Dermis blood vessel endothelial cell (primary cell): ENCODE measurements at regions not wholly inside any gene's neighbourhood (a gene's known extent, or its start where the extent isn't known, plus 50 kb on each side); places are given as distances from the start of the nearest gene placed in this dataset.
"Not testable (repeated sequence)": the region's sequence is repeated elsewhere in the genome, so short reads cannot be mapped to it uniquely, and the experiment has no call there.

ENCODE experiments used
- DNase-seq: peaks from one replicate; pipeline ENCODE4 v3.0.0; 2010

GRCh38 chr11:93902921-93903320 is 52.5 kb upstream of the VSTM5 start:
- no peak for DNase-seq

GRCh38 chr11:93903989-93904388 is 53.6 kb upstream of the VSTM5 start:
- DNase-seq: no peak

- DNase-seq: no peak
These were observed 54.3 kb upstream of the VSTM5 start for GRCh38 chr11:93904716-93905115.

- DNase-seq: no peak
These were observed 55.0 kb upstream of the VSTM5 start for GRCh38 chr11:93905384-93905783.

GRCh38 chr11:93906486-93906885 is 56.1 kb upstream of the VSTM5 start:
- no peak for DNase-seq

GRCh38 chr11:93907901-93908300 is 57.5 kb upstream of the VSTM5 start:
- no peak for DNase-seq

- DNase-seq: no peak
These were observed 58.3 kb upstream of the VSTM5 start for GRCh38 chr11:93908689-93909088.

- no peak for DNase-seq
These were observed 67.3 kb upstream of the VSTM5 start for GRCh38 chr11:93917673-93918072.

GRCh38 chr11:93921695-93922468 is 71.5 kb upstream of the VSTM5 start:
- peak; percentile 75 for DNase-seq

- DNase-seq: no peak
These were observed 72.4 kb upstream of the VSTM5 start for GRCh38 chr11:93922830-93923229.

- DNase-seq: not testable (repeated sequence)
These were observed 75.7 kb upstream of the VSTM5 start for GRCh38 chr11:93926099-93926498.

GRCh38 chr11:93929407-93929806 is 79.0 kb upstream of the VSTM5 start:
- no peak for DNase-seq

- DNase-seq: no peak
These were observed 82.8 kb upstream of the VSTM5 start for GRCh38 chr11:93933230-93933629.

- no peak for DNase-seq
These were observed 85.3 kb upstream of the HEPHL1 start for GRCh38 chr11:93935826-93936225.

GRCh38 chr11:93936460-93936859 is 84.7 kb upstream of the HEPHL1 start:
- DNase-seq: no peak

GRCh38 chr11:93939084-93939760 is 81.9 kb upstream of the HEPHL1 start:
- DNase-seq: no peak

- DNase-seq: no peak
These were observed 80.8 kb upstream of the HEPHL1 start for GRCh38 chr11:93940395-93940794.

GRCh38 chr11:93942176-93942575 is 79.0 kb upstream of the HEPHL1 start:
- DNase-seq: no peak

- no peak for DNase-seq
These were observed 75.6 kb upstream of the HEPHL1 start for GRCh38 chr11:93945596-93945995.

- no peak for DNase-seq
These were observed 68.9 kb upstream of the HEPHL1 start for GRCh38 chr11:93952082-93952780.

- DNase-seq: no peak
These were observed 63.7 kb upstream of the HEPHL1 start for GRCh38 chr11:93957397-93957952.

GRCh38 chr11:93958991-93959390 is 62.2 kb upstream of the HEPHL1 start:
- no peak for DNase-seq

- no peak for DNase-seq
These were observed 61.5 kb upstream of the HEPHL1 start for GRCh38 chr11:93959663-93960062.
